Calu3 (cell line): ENCODE measurements at regions not wholly inside any gene's neighbourhood (a gene's known extent, or its start where the extent isn't known, plus 50 kb on each side); places are given as distances from the start of the nearest gene placed in this dataset.
A peak's percentile ranks its signal among the peaks of the same experiment; 100 is the strongest.

Source experiments
- BruUV-seq: library from RNA; stranded (reverse); fragments of 400-500 nt; replicated peaks from 2 replicates; lab custom pipeline; 2021; lab: Mats Ljungman, UMichigan
- CTCF ChIA-PET: fragments of 300-600 bp; sonication (Branson Sonifier 250); formaldehyde crosslinking; loops from one replicate; lab custom pipeline; 2022; ENCODE audit warnings: antibody characterized with exemption; lab: Charles Lee
- DNase-seq: peaks from one replicate; pipeline ENCODE4 v3.0.0; 2022
- H3K27ac Mint-ChIP-seq: one replicate; pipeline ENCODE4 v1.8.0; 2022; ENCODE audit warnings: mixed read lengths; ENCODE audit not compliant: unreplicated experiment
- H3K27me3 Mint-ChIP-seq: one replicate; pipeline ENCODE4 v1.8.0; 2022; ENCODE audit warnings: mixed read lengths; ENCODE audit not compliant: unreplicated experiment
- H3K36me3 Mint-ChIP-seq: one replicate; pipeline ENCODE4 v1.8.0; 2022; ENCODE audit warnings: mild to moderate bottlenecking, moderate library complexity, mixed read lengths; ENCODE audit not compliant: insufficient read depth, unreplicated experiment
- H3K4me1 Mint-ChIP-seq: one replicate; pipeline ENCODE4 v1.8.0; 2022; ENCODE audit warnings: mild to moderate bottlenecking, low read depth, mixed read lengths; ENCODE audit not compliant: unreplicated experiment
- H3K4me3 Mint-ChIP-seq: one replicate; pipeline ENCODE4 v1.8.0; 2022; ENCODE audit warnings: mild to moderate bottlenecking, low read depth, moderate library complexity, mixed read lengths; ENCODE audit not compliant: unreplicated experiment
- H3K9me3 Mint-ChIP-seq: one replicate; pipeline ENCODE4 v1.8.0; 2022; ENCODE audit warnings: low read depth, mixed read lengths; ENCODE audit not compliant: unreplicated experiment
- intact Hi-C: fragments of 100-400 bp; cut with micrococcal nuclease; formaldehyde crosslinking; loops from one replicate; pipeline ENCODE4 v1.10.0; 2022; ENCODE audit not compliant: unreplicated experiment
- TF ChIP-seq, protein P1 (sequence below): fragments of 200-600 bp; IDR thresholded peaks from one replicate; pipeline ENCODE4 v1.8.0; 2022; ENCODE audit warnings: antibody characterized with exemption; ENCODE audit not compliant: unreplicated experiment

DNA sequence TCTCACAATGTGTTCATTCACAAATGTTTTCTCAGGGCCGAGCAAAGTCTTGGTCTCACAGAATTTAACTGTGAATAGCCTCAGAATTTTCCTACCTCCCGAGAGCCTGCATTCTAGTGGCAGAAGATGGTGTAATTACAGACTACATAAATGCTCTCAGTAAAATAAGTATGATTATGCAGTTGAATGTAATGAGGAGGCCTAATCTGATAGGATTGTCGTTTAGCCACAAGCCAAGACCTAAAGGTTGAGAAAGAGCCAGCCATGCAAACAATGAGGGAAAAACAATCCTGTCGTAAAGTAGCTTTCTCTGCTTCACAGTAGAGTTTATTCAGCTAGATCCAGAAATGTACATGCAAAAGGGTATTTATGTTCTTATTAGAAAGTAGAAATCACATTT, 607.8 kb upstream of the B3GALT2 start:
- Mint-ChIP-seq H3K36me3 (no peaks in the 10 kb centered on the region), H3K9me3 (no peaks in the 10 kb centered on the region), H3K27me3 (no peaks in the 10 kb centered on the region), H3K4me1 (no peaks in the 10 kb centered on the region), H3K4me3 (no peak overlapping the region), H3K27ac (no peak overlapping the region)
- intact Hi-C loops: no loop called here
- no TSS peak for BruUV-seq
- DNase-seq: no peak
- TF ChIP-seq, protein P1, sequence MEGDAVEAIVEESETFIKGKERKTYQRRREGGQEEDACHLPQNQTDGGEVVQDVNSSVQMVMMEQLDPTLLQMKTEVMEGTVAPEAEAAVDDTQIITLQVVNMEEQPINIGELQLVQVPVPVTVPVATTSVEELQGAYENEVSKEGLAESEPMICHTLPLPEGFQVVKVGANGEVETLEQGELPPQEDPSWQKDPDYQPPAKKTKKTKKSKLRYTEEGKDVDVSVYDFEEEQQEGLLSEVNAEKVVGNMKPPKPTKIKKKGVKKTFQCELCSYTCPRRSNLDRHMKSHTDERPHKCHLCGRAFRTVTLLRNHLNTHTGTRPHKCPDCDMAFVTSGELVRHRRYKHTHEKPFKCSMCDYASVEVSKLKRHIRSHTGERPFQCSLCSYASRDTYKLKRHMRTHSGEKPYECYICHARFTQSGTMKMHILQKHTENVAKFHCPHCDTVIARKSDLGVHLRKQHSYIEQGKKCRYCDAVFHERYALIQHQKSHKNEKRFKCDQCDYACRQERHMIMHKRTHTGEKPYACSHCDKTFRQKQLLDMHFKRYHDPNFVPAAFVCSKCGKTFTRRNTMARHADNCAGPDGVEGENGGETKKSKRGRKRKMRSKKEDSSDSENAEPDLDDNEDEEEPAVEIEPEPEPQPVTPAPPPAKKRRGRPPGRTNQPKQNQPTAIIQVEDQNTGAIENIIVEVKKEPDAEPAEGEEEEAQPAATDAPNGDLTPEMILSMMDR: no peak
- CTCF ChIA-PET: no interaction called here

DNA sequence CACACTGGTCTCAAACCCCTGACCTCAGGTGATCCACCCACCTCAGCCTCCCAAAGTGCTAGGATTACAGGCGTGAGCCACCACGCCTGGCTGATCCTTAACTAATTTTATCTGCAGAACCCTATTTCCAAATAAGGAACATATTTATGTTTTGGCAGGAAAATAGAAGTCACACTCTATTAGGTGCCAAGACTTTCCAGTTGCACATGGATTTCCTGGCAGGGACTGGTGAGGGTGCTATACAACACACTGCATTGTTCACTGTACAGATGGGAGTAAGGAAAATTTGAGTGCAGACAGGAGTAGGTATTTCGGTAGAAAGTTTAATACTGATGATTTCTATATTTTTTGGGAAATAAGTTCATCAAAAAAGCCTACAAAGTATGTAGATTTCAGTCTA, 605.3 kb upstream of the B3GALT2 start:
- Mint-ChIP-seq H3K4me3 (no peak overlapping the region), H3K27me3 (no peaks in the 10 kb centered on the region), H3K27ac (no peak overlapping the region), H3K9me3 (no peaks in the 10 kb centered on the region), H3K4me1 (peaks cover 11% of the 10 kb centered on the region), H3K36me3 (no peaks in the 10 kb centered on the region)
- intact Hi-C loops: no loop called here
- no peak for DNase-seq
- CTCF ChIA-PET: no interaction called here
- no TSS peak for BruUV-seq
- TF ChIP-seq, protein P1: no peak

- TF ChIP-seq, protein P1: no peak
Observed at GRCh38 chr1:193787061-193787460, 600.6 kb upstream of the B3GALT2 start.

DNA sequence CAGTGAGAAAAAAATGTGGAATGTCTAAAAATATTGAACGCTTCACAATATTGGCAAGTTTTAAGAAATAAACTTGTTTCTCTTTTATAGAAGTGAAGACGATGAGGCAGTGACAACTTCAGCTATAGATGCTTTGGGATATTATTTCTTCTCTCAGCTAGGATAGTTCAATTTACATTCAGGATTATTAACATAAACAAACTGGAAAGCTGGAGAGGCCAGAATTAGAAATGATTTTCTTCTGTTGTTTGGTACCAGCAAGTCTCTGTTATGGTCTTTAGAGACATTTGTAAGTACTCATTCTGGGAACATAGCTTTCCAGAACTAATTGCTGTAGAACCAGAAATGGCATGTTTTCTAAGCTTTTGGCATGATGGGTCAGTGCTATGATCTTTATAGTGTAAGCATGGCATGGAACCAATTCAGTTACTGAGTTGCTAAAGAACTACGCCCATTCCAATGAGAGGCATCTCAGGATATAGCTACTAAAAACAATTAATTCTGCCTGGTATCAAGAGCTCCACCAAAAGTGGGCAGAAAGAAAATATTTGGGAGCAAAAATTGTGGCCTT, 599.5 kb upstream of the B3GALT2 start:
- no peak overlapping the region for H3K27ac Mint-ChIP-seq
- no peaks in the 10 kb centered on the region for H3K27me3 Mint-ChIP-seq
- no peaks in the 10 kb centered on the region for H3K9me3 Mint-ChIP-seq
- H3K36me3 Mint-ChIP-seq: no peaks in the 10 kb centered on the region
- TF ChIP-seq, protein P1: no peak
- H3K4me1 Mint-ChIP-seq: peaks cover 18% of the 10 kb centered on the region
- intact Hi-C loops: loop anchor here (2.0 to 10.0 kb wide), 3 partner anchors 227 to 509 kb away; no protein-coding TSS in a partner anchor
- H3K4me3 Mint-ChIP-seq: no peak overlapping the region
- DNase-seq: no peak
- no TSS peak for BruUV-seq
- CTCF ChIA-PET: no interaction called here

More at GRCh38 chr1:193787061-193787460, 600.6 kb upstream of the B3GALT2 start:
- BruUV-seq: no TSS peak
- Mint-ChIP-seq H3K36me3 (no peaks in the 10 kb centered on the region), H3K27me3 (no peaks in the 10 kb centered on the region), H3K9me3 (no peaks in the 10 kb centered on the region), H3K27ac (no peak overlapping the region), H3K4me3 (no peak overlapping the region), H3K4me1 (peaks cover 18% of the 10 kb centered on the region)
- intact Hi-C loops: loop anchor here (2.0 to 10.0 kb wide), 3 partner anchors 228 to 508 kb away; no protein-coding TSS in a partner anchor
- CTCF ChIA-PET: no interaction called here
- peak; percentile 5 for DNase-seq
